ENCODE measurements at regions not wholly inside any gene's neighbourhood (a gene's known extent, or its start where the extent isn't known, plus 50 kb on each side); places are given as distances from the start of the nearest gene placed in this dataset.

- TF ChIP-seq CHD1 (IDR thresholded peaks at IDR 0.05; ENCODE audit: low read depth, low read length) = no peak
- TF ChIP-seq, protein P1, sequence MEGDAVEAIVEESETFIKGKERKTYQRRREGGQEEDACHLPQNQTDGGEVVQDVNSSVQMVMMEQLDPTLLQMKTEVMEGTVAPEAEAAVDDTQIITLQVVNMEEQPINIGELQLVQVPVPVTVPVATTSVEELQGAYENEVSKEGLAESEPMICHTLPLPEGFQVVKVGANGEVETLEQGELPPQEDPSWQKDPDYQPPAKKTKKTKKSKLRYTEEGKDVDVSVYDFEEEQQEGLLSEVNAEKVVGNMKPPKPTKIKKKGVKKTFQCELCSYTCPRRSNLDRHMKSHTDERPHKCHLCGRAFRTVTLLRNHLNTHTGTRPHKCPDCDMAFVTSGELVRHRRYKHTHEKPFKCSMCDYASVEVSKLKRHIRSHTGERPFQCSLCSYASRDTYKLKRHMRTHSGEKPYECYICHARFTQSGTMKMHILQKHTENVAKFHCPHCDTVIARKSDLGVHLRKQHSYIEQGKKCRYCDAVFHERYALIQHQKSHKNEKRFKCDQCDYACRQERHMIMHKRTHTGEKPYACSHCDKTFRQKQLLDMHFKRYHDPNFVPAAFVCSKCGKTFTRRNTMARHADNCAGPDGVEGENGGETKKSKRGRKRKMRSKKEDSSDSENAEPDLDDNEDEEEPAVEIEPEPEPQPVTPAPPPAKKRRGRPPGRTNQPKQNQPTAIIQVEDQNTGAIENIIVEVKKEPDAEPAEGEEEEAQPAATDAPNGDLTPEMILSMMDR (conservative IDR thresholded peaks at IDR 0.05; ENCODE audit: low read depth, low read length) = no peak
- TF ChIP-seq FOS (IDR thresholded peaks at IDR 0.05; ENCODE audit: low read depth, low read length) = no peak
- no peak for TF ChIP-seq RAD21 (IDR thresholded peaks at IDR 0.05; ENCODE audit: low read length)
- no peak for TF ChIP-seq RFX5 (IDR thresholded peaks at IDR 0.05; ENCODE audit: low read depth, low read length)
- TF ChIP-seq BHLHE40 (IDR thresholded peaks at IDR 0.05; ENCODE audit: low read depth, low read length) = no peak
- TF ChIP-seq POLR2A (IDR thresholded peaks at IDR 0.05; ENCODE audit: low read depth, low read length) = no peak
- TF ChIP-seq MAZ (IDR thresholded peaks at IDR 0.05; ENCODE audit: borderline replicate concordance, low read depth, low read length) = no peak
- TF ChIP-seq CEBPB (IDR thresholded peaks at IDR 0.05; ENCODE audit: low read depth, low read length) = no peak
- TF ChIP-seq SMC3 (IDR thresholded peaks at IDR 0.05; ENCODE audit: low read depth, low read length) = no peak
- no peak for TF ChIP-seq MAFK (IDR thresholded peaks at IDR 0.05; ENCODE audit: low read depth, low read length)
- TF ChIP-seq, protein P2, sequence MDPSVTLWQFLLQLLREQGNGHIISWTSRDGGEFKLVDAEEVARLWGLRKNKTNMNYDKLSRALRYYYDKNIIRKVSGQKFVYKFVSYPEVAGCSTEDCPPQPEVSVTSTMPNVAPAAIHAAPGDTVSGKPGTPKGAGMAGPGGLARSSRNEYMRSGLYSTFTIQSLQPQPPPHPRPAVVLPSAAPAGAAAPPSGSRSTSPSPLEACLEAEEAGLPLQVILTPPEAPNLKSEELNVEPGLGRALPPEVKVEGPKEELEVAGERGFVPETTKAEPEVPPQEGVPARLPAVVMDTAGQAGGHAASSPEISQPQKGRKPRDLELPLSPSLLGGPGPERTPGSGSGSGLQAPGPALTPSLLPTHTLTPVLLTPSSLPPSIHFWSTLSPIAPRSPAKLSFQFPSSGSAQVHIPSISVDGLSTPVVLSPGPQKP (IDR thresholded peaks at IDR 0.05; ENCODE audit: borderline replicate concordance, low read depth, low read length) = no peak
- no peak for TF ChIP-seq NFE2L2 (IDR thresholded peaks at IDR 0.05; ENCODE audit: low read depth, low read length)
These were observed 317.4 kb upstream of the SORCS1 start for GRCh38 chr10:107481881-107482280.

All from IMR-90 (cell line).